Suppressor macrophage (primary cell): ENCODE measurements at regions not wholly inside any gene's neighbourhood (a gene's known extent, or its start where the extent isn't known, plus 50 kb on each side); places are given as distances from the start of the nearest gene placed in this dataset.

Source experiments
- DNase-seq, 4 experiments: peaks; one replicate each; pipeline ENCODE4 v3.0.0-alpha.2; 2020 to 2022

DNA sequence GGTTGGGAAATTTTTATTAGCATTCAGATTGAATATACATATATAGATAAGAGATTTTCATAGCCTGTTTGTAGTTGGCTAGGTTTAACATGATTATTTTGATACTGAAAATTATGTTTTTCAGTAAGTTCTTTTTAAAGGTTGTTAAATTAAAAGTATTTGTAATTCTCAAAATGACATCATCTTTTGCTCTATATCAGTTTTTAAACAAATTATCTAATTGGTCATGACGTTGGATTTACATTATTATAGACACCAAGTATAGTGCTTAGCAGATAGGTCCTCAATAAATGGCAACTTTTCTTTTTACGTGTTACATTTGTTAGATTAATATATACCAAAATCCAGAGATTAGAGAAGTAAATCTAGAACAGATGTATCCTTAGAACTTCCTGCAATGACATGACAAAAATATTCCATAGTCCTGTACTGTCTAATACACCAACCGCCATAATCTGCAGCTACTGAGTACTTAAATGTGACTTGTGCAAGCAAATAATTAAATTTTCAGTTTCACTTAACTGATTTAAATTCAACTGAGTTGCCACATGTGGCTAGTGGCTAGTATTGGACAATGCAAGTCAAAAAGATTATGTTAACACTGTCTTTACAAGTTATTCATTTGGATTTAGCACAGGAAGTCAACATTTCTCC lies 1613.1 kb upstream of the TENM3 start:
- DNase-seq, result no peak

- DNase-seq, result no peak
Observed at GRCh38 chr4:180634306-180634705, 1608.9 kb upstream of the TENM3 start.

- DNase-seq, result no peak
Observed at GRCh38 chr4:180635281-180635680, 1607.9 kb upstream of the TENM3 start.

GRCh38 chr4:180636696-180637404 lies 1606.4 kb upstream of the TENM3 start:
- DNase-seq, result no peak

GRCh38 chr4:180637616-180638015 lies 1605.6 kb upstream of the TENM3 start:
- no peak for DNase-seq

DNA sequence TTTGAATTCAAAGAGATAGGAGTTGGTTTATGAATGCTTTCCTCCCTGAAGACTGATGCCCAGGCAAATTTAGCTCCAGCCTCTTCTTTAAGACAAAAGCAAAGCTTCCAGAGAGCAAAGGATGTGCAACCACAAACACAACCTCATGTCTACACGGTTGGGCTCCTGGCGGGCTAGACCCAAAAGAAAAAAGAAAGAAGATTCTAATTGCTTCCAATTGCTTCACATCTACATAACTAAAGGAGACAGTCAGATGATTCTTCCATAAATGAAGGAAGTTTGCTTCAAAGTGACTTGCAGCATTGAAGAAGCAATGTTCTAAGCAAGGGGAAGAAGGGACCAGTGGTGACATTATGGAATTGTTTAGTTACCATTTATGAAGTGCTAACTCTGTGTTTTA lies 1603.0 kb upstream of the TENM3 start:
- no peak for DNase-seq

DNA sequence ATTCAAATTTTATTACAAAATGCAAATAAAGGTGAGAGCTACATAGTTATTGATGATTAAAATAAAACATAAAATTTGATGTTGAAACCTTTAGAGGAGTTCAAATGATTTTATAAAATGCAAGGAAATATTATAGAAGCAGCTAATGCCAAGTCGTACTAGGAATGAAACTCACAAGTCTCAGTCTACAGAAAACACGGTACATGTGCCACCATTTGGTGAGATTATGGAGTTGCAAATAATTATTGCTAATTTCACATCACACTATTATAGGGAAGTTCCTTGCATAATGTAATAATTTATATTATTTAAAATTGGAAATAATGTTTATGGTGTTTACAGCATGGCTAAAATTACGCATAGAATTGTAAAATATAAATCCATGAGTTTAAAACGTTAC lies 1601.7 kb upstream of the TENM3 start:
- no peak for DNase-seq

GRCh38 chr4:180642732-180643131 lies 1600.5 kb upstream of the TENM3 start:
- DNase-seq, result no peak

DNA sequence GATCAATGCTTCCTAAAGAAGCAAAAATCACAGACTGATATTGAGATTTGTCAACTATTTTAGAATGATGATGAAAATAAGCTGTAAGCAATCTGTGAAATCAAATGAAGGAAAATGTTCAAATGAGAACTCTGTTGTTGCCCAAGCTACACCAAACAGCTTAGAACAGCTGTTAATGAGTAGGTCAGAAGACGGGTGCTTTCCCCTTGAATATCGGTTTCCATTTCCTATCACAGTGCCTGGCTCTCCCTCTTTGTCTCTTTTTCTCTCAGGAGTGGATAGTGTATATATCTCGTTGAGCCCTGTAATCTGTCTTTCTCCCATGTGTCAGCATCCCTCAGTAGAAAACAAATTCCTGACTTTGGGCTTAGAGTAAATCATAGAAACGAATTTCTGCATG lies 1592.9 kb upstream of the TENM3 start:
- DNase-seq, result no peak

DNA sequence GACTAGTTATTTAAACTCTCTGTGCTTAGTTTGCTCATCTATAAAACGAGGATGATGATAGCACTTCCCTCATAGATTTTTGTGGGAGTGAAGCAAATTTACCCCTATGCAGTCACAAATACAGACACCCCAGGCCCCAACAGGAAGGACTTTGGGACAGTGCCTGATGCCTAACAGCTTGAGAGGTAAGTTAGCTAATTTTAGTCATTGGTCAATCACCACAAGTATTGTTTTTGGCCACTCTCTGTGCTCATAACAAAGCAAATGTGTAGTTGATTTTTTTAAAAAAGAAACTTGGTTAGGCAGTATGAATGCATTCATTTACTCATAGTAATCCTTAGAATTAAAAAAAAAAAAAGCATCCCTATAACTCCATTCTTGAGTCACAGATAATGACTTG lies 1590.7 kb upstream of the TENM3 start:
- no peak for DNase-seq

DNA sequence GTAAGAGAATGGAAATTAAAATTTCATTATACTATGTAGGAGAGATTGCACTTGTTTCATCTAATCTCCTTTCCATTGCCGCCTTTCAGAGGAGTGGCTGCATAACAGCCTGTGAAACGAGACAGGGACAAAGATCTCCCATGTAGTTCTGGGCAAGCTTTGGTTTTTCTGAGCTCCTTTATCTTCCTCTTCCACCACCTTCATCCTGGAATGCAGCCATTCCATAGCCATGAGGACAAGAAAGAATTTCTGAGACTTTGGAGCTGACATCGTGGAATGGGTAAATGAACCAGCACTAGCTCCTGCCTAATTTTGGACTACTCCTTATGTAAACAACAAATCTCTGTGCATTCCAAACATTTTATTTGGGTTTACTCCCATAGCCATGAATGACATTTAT lies 1587.3 kb upstream of the TENM3 start:
- no peak for DNase-seq

- no peak for DNase-seq
Observed at GRCh38 chr4:180657881-180658280, 1585.3 kb upstream of the TENM3 start.

DNA sequence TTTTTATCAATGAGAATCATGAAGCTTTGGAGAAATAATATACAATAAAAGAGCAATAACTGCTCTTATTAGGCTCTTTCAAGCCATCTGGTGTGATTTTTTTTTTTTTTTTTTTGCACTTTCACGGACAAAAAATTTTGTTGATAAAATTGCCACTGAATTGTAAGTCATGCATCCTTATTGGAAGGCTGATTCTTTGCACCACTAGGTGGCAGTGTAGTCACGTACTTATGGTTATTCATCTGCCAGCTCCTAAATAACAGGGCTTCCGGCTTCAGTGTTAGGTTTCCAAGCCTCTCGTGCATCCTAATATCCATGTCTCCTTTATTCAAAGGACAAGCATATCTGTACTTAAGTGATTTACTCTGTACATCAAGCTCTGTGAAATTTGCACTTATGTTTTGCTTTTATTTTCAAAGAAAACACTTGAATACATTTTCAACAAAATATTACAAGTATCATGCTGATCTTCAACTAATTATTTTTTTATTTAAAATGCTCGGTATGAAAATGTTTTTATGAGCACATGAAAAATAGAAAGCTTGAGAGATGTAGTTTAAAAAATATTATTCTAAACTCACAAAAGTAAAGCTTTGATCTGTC lies 1578.3 kb upstream of the TENM3 start:
- peak; percentile 82 to 87 (median 86) for DNase-seq

DNA sequence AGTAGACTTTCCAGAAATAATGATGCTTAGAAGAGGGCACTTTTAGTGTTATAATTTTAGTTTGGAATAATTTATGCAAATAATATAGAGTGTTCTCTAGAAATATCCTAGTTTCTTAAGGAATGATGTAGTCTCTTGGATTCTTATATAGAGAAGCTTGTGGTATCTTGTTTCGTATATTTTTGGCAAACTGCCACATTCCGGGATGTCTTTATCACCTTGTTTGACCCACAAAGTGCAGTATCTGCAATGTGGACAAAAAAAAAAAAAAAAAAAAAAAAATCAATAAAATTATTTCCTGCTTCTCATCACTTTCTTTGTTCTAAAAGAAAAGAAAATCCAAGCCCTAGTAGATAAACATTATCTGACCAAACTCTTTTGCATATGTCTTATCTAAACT lies 1577.7 kb upstream of the TENM3 start:
- no peak for DNase-seq

GRCh38 chr4:180665994-180666824 lies 1577.0 kb upstream of the TENM3 start:
- peak; percentile 47 to 76 (median 57) for DNase-seq

- DNase-seq, result no peak
Observed at GRCh38 chr4:180668732-180669131, 1574.5 kb upstream of the TENM3 start.

DNA sequence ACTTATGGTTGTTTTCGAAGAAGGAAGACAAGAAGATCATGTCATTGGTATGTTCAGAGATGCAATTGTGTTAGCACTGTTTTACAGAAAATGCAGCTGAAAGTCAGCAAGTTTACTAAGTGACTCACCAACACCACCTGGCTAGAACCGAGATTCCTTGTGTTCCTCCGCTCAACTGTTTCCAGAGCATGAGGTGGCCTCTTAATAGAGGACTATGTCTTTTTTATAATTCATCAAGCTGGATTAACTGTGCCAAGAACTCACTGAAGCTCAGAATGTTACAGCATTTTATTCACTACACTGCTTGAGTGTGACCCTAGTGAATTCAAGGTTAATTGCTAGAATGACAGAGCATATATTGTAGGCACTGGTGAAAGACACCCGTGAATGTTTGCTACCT lies 1573.5 kb upstream of the TENM3 start:
- DNase-seq, result no peak

GRCh38 chr4:180674619-180675358 lies 1568.4 kb upstream of the TENM3 start:
- DNase-seq, result no peak

DNA sequence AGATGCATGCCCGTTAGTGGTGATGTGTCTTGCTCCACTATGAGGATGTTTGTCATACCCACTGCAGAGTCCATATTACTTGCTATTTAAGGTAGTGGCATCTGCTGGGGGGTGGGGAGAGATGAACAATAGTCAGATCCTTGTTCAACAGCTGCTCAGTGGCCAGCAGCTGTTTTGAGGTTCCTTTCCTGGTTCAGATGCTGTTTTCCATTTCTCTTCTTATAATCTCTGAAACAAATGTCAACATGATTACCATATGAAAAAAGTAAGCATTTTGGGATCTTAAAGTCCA lies 1567.9 kb upstream of the TENM3 start:
- no peak for DNase-seq

DNA sequence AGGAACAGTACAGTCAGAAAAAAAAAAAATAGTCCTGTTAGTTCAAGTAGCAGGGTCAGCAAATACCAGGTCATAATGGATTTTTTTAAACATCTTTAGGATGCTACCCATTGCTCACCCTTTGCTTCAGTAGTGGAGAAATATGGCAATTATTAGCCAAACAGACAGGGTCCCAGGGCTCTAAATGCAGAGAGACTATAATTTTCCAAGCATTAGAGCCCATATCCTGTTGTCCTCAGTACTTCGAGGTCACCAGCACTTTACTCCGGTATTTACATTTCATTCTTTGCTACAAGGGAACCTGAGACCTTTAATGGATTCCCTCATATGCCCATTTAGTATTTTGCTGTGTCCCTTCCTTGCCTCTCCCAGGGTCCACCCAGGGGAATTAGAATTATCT lies 1562.9 kb upstream of the TENM3 start:
- no peak for DNase-seq

- no peak for DNase-seq
Observed at GRCh38 chr4:180682776-180683175, 1560.4 kb upstream of the TENM3 start.

DNA sequence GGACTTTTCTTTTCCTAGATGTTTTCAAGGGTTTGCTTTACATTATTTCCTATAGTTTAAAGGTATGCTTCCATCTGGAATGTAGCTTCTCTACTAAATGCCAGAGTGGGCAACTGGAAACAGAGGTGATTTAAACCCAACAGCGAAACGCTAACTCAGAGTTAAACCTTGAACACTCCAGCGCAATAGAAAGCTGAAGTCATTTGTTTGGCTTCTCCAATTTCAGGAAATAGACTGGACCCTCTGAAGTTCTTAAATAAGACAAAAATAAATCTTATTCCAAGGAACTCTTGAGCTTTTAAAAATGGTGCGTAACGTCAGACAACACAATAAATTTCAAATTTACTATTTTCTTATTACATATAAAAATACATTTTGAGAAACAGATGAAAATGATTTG lies 1560.0 kb upstream of the TENM3 start:
- no peak for DNase-seq

- no peak for DNase-seq
Observed at GRCh38 chr4:180688480-180688879, 1554.7 kb upstream of the TENM3 start.
